HAP-1 (cell line): ENCODE measurements at regions not wholly inside any gene's neighbourhood (a gene's known extent, or its start where the extent isn't known, plus 50 kb on each side); places are given as distances from the start of the nearest gene placed in this dataset.

Source experiments
- DNase-seq, 2 experiments: peaks; one replicate each; pipeline ENCODE4 v3.0.0-alpha.2; 2016 to 2020; ENCODE audit warnings: low spot score in 2 of 2
- H3K27me3 ChIP-seq: fragments of 250-450 bp; sonication (Bioruptor Pico); 2 replicates; pipeline ENCODE4 v1.5.1; 2020; ENCODE audit warnings: low read depth, mild to moderate bottlenecking, moderate library complexity
- H3K36me3 ChIP-seq: fragments of 250-450 bp; sonication (Bioruptor Pico); replicated peaks from 2 replicates; pipeline ENCODE4 v1.5.1; 2020; ENCODE audit warnings: mild to moderate bottlenecking
- H3K4me1 ChIP-seq: fragments of 250-450 bp; sonication (Bioruptor Pico); 2 replicates; pipeline ENCODE4 v1.5.1; 2020; ENCODE audit warnings: mild to moderate bottlenecking
- H3K4me3 ChIP-seq: fragments of 250-450 bp; sonication (Bioruptor Pico); 2 replicates; pipeline ENCODE4 v1.5.1; 2020; ENCODE audit warnings: mild to moderate bottlenecking, moderate library complexity
- H3K9me3 ChIP-seq: fragments of 250-450 bp; sonication (Bioruptor Pico); 2 replicates; pipeline ENCODE4 v1.5.1; 2020; ENCODE audit warnings: mild to moderate bottlenecking, moderate library complexity
- in situ Hi-C: fragments of 300-500 bp; cut with MboI; formaldehyde crosslinking; loops from 3 replicates; pipeline ENCODE4 v1.14.3; 2020; ENCODE audit warnings: low sequenced_read_pairs, inconsistent platforms, mixed read lengths

DNA sequence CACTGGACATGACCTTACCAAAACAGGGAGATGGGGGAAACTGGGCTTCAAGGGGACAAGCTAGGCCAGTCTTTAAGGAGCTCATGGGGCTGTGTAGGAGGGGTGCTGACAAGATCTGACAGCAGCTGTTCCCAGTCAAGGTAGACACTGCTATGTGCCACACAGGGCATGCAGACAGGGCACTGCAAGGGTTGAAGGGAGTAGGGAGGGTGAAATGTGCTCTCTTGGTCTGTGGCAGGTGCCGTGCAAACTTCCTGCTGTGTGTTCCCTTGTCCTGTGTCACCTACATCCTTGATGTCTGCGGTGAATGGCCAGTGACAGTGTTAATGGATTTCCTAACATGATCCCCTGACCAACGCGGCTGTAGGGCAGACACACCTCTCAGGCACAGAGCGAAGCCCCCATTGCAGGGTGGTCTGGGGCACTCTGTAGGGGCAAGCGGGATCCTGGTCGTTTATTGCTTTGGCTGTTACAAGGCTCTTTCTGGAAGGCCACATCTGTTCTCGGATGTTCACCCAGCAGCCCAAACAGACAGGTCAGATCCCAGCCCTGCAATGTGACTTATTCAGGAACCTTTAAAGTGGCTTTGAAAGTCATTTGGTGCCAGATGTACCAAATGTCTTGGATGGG is 199.5 kb upstream of the ZNF536 start:
- in situ Hi-C loops = no loop called here
- Histone ChIP-seq H3K9me3 (0 out of 2 replicates have a peak, but pooled peaks cover 3% of the 10 kb centered on the region), H3K27me3 (no peaks in the 10 kb centered on the region), H3K4me3 (no peak overlapping the region), H3K4me1 (no peaks in the 10 kb centered on the region), H3K36me3 (no peaks in the 10 kb centered on the region)
- DNase-seq = no peak

DNA sequence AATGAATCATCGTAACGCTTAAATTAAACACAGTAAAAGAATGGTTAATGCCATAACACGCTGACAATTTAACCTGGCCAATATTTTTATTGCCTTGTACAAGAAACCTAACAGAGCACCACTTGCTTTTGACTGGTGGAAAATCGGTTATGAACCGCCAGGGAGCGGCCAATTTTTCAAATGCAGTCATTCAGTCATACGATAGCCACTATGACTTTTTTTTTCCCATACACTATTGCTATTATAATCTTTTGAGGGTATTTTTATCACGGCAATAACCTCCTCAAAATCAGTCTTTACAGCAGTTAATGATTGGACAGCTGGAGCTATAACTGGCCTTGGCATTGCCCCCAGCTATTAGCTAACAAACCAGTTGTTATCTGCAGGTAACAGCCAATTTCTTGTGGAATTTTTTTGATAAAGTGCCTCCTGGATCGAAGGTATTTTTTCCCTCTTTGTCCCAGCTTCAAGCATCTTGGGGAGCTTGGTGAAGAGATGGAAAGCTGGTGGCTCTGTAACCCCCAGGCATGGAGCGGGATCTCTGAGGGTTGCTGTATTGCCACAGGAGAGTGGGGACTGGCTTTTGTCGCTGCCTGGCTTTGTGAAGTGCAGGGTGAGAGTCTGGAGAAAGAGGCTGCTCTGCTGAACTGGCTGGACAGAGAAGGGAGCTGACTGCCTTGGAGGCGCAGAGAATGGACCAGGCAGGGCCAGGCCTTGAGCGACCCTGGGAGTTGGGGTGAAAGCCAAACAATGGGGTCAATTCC is 198.4 kb upstream of the ZNF536 start:
- Histone ChIP-seq H3K4me3 (no peak overlapping the region), H3K4me1 (no peaks in the 10 kb centered on the region), H3K9me3 (0 out of 2 replicates have a peak, but pooled peaks cover 3% of the 10 kb centered on the region), H3K27me3 (no peaks in the 10 kb centered on the region), H3K36me3 (no peaks in the 10 kb centered on the region)
- DNase-seq = no peak
- in situ Hi-C loops = no loop called here

DNA sequence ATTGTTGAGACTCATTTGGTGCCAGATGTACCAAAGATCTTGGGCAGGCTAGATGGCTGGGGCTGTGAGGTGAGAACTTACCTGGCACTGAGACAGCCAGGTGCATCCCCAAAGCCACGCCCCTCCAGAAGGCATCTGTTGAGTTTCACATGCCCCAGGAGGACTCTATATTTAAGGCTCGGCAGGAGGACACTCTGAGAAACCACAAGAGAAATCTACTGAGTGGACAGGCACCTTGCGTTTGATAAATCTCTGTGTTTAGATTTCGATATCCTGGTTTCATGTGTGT is 197.9 kb upstream of the ZNF536 start:
- Histone ChIP-seq H3K36me3 (no peaks in the 10 kb centered on the region), H3K4me3 (no peak overlapping the region)

DNA sequence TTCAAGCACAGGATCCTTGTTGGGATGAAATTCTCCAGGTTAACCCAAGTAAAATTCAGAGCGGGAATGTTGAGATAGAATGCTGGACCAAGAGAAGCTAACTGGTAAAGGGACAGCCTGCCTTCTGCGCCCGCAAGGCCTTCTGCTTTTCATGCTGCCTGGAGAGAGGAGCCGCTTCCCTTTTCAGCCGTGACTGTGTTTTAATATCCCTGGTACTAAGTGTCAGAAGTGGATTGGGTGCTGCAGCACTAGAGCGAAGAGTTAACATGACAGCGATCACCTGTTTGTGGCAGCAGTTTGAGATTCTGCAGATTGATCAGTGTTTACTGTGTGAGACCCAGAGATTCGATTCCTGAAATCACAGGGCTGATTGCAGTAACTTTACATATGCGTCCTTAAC is 197.4 kb upstream of the ZNF536 start:
- Histone ChIP-seq H3K27me3 (no peaks in the 10 kb centered on the region), H3K36me3 (no peaks in the 10 kb centered on the region), H3K4me1 (no peaks in the 10 kb centered on the region), H3K9me3 (0 out of 2 replicates have a peak, but pooled peaks cover 3% of the 10 kb centered on the region), H3K4me3 (no peak overlapping the region)
- no peak for DNase-seq
- in situ Hi-C loops = no loop called here

More for the DNA sequence above, 197.9 kb upstream of the ZNF536 start:
- in situ Hi-C loops = no loop called here
- Histone ChIP-seq H3K9me3 (0 out of 2 replicates have a peak, but pooled peaks cover 3% of the 10 kb centered on the region), H3K4me1 (no peaks in the 10 kb centered on the region), H3K27me3 (no peaks in the 10 kb centered on the region)
- no peak for DNase-seq

DNA sequence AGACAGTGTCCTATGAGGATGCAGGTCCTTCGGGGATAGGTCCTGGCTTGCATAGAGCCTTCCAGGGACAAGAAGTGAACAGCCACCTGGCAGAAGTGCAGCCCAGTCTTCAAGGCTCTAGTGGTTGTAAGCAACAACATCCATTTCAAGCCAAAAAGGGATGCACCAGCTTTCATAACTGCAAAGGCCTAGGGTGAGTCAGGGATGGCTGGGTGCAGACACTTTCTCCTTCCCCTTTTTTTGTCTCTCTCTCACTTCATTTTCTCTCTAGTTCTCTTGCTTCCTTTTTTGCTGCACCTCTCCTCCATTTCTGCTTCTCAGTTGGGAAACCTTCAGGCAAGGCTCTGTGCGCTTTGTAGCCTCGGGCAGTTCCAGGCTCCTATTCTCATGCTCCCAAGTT is 196.2 kb upstream of the ZNF536 start:
- Histone ChIP-seq H3K4me1 (no peaks in the 10 kb centered on the region), H3K9me3 (no peaks in the 10 kb centered on the region; the same call in 1 of the 2 replicates), H3K4me3 (no peak overlapping the region), H3K27me3 (no peaks in the 10 kb centered on the region), H3K36me3 (no peaks in the 10 kb centered on the region)
- in situ Hi-C loops = no loop called here
- DNase-seq = no peak

DNA sequence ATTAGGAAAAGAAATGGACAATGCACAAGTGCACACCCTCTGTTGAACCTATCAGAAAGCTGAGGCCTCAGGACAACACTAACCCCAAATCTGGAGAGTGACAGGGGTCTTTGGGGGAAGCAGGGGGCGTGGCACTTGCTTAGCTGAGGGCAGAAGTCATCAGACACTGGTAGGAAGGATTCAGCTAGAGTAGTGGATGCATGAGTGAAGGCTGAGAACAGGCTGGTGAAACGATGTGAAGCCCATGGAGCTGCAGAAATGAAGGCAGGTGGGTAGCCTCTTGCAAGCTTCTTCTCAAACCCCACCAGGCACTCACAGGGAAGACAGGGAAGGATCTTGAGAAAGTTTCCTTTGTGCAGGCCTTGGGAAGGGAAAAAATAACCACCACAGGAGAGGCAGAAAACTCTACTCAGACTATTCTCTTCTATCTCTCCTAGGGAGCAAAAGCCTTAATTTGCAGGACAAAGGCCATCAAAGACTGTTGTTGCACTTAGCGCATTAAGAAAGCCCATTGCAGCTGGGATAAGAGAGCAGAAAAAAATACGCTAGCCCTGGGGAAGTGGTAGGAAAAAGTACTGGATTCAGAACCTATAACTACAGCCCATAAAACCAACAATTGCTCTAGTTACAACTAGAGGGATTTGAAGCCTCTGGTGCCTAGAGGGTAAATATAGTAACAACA is 193.3 kb upstream of the ZNF536 start:
- no peaks in the 10 kb centered on the region; the same call in none of the 2 replicates for H3K9me3 ChIP-seq
- in situ Hi-C loops = no loop called here
- no peaks in the 10 kb centered on the region for H3K4me1 ChIP-seq
- H3K36me3 ChIP-seq = no peaks in the 10 kb centered on the region
- H3K27me3 ChIP-seq = no peaks in the 10 kb centered on the region
- peak; percentile 30 to 60 for DNase-seq
- no peak overlapping the region for H3K4me3 ChIP-seq

DNA sequence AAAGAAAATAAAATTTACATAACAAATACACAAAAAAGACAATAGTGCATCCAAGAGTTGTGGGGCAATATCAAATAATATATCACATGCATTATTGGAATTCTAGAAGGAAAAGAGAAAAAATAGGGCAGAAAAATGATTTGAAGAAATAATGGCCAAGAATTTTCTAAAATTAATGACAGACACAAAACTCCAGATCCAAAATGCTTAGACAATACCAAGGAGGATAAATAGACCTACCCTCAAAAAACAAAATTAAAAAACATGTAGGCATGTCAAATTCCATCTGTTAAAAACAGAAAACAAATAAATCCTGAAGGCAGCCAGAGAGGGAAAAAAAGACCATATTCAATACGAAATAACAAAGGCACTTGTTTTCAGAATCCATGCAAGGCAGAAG is 191.5 kb upstream of the ZNF536 start:
- in situ Hi-C loops = no loop called here
- no peaks in the 10 kb centered on the region for H3K36me3 ChIP-seq
- H3K4me3 ChIP-seq = no peak overlapping the region
- H3K4me1 ChIP-seq = no peaks in the 10 kb centered on the region
- H3K27me3 ChIP-seq = no peaks in the 10 kb centered on the region
- peaks cover 3% of the 10 kb centered on the region for H3K9me3 ChIP-seq
- DNase-seq = no peak

DNA sequence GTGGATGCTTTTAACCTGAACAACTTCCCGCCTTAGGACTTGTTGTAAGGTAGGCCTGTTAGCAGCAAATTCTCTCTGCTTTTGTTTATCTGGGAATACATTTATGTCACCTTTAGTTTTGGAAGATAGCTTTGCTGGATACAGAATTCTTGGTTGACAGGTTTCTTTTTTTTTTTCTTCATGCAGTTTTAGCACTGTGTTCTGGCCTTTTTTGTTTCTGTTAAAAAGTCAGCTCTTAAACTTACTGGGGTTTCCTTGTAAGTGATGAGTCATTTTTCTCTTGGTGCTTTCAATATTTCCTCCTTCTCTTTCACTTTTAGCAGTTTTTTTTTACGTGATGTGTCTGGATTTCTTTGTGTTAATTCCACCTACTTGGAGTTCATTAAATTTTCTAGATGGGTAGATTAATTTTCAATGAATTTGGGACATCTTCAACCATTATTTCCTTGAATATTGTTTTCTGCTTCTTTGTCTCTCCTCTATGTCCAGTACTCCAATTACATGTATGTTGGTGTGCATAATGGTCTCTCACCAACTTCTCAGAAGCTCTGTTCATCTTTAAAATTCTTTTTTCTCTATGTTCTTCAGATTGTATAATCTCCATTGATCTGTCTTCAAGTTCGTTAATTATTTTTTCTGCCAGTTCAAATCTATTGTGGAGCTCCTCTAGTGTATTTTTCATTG is 188.2 kb upstream of the ZNF536 start:
- peaks cover 3% of the 10 kb centered on the region for H3K9me3 ChIP-seq
- H3K27me3 ChIP-seq = no peaks in the 10 kb centered on the region
- no peak for DNase-seq
- in situ Hi-C loops = no loop called here
- no peaks in the 10 kb centered on the region for H3K36me3 ChIP-seq
- no peaks in the 10 kb centered on the region for H3K4me1 ChIP-seq
- no peak overlapping the region for H3K4me3 ChIP-seq

DNA sequence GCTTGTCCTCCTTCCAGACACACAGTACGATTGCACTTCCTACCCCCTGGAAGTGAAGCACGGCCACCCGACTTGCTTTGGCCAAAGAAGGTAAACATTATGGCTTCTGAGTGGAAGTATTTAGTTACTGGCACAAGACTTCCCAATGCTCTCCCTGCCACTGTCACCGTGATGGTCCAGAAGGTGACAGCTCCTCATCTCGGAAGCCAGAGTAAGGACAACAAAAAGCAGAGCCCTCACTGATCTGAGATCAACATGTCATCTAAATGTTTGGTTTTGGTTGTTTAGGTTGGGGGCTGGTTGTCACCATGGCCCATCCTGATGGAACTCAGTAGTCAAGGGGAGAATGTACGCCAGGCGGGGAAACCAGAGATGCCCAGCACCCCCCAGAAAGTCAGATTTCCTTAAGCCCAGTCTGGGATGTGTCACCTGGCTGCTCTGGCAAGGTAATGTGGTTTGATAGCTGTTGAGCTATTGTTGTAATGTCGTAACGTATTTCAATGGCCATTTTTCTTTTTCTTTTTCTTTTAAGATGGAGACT is 170.1 kb upstream of the ZNF536 start:
- DNase-seq = no peak
- Histone ChIP-seq H3K4me3 (no peak overlapping the region), H3K9me3 (no peaks in the 10 kb centered on the region), H3K27me3 (no peaks in the 10 kb centered on the region), H3K36me3 (no peaks in the 10 kb centered on the region), H3K4me1 (no peaks in the 10 kb centered on the region)
- in situ Hi-C loops = no loop called here

DNA sequence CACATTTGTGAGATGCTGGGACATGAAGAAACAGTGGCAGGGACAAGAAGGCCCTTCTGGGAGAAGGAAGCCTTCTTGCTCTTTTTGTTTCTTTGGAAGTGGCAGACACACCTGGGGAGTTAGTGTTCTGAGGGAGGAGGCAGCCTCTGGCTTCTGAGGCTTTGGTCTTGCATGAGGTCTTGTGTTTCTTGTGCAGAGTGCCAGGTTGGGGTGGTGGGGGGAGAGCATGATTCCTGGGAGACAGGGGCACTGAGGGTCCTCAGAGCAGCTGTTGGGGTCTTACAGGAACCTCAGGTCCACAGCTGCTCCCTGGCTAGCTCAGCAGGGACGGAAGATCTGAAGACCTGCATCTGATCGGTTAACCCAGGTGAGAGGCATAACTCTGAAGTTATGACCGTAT is 167.5 kb upstream of the ZNF536 start:
- Histone ChIP-seq H3K4me3 (no peak overlapping the region), H3K36me3 (no peaks in the 10 kb centered on the region), H3K27me3 (no peaks in the 10 kb centered on the region), H3K4me1 (no peaks in the 10 kb centered on the region), H3K9me3 (no peaks in the 10 kb centered on the region)
- DNase-seq = no peak
- in situ Hi-C loops = no loop called here

DNA sequence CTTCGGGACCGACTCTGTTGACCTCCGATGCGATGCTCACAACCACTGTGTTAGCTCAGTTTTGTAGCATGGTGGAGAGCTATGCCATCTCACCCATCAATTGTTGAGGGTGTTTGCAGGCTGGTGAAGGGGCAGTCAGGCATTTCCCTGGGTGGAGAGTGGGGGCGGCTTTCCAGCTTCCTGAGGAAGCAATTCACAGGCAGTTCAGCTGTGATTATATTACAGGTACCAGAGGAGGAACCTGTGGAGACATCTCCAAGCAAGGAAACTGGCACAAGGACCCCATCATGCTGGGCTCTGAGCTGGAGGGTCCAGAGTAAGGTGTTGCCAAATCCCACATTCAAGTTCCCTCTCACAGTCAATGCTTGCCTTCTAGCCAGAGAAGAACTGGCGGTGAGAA is 166.0 kb upstream of the ZNF536 start:
- DNase-seq = no peak
- Histone ChIP-seq H3K27me3 (no peaks in the 10 kb centered on the region), H3K4me3 (no peak overlapping the region), H3K9me3 (no peaks in the 10 kb centered on the region), H3K36me3 (no peaks in the 10 kb centered on the region), H3K4me1 (no peaks in the 10 kb centered on the region)
- in situ Hi-C loops = no loop called here

DNA sequence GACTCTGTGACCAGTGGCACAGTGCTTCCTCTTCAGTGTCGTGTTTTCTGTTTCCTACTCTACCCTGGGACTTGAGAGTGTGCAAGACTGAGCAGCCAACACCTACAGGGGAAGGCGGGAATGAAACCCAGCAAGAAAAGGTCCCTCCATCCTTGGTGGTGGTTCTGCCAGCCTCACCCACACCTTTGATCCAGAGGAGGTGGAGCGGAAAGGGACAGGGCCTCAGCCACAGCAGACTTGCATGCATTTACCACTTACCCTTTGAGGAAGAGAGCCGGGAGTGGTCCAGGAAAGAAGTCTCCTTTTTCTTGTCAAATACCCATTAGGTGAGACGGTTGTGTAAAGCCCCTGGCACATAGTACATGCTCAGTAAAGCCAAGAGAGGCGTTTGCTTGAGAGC is 164.8 kb upstream of the ZNF536 start:
- Histone ChIP-seq H3K9me3 (no peaks in the 10 kb centered on the region), H3K27me3 (no peaks in the 10 kb centered on the region), H3K36me3 (no peaks in the 10 kb centered on the region), H3K4me3 (no peak overlapping the region), H3K4me1 (no peaks in the 10 kb centered on the region)
- no peak for DNase-seq
- in situ Hi-C loops = no loop called here

DNA sequence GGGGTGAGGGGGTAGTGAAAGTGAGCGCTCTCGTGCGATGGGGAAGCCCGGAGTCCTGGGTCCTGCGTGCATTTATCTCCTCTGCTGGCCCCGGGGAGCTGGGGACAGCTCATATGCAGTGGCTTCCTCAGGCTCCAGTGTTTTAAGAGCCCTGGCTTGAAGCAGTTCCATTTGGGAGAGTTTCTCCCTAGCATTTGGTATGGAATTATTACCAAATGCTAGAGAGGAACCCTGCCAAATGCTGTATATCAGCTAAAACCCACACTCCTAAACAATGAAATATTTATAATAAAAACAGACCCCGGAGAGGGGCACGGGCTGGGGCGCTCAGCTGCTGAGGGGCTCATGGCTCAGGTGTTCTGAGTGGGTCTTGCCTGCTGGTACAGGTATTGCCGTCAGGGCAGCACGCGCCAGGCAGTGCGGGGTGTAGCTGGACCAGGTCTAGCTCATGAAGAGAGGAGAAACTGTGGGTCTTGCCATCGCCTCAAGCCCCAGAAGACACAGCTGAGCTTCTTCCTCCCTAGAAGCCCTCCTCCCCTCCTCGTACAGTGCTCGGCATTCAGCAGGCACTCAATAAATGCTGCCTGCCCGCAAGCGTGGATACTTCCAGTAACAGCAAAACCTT is 163.6 kb upstream of the ZNF536 start:
- no peak for DNase-seq
- in situ Hi-C loops = no loop called here
- Histone ChIP-seq H3K27me3 (no peaks in the 10 kb centered on the region), H3K4me3 (no peak overlapping the region), H3K4me1 (no peaks in the 10 kb centered on the region), H3K36me3 (no peaks in the 10 kb centered on the region), H3K9me3 (no peaks in the 10 kb centered on the region)
